Loucy (cell line): ENCODE measurements at regions not wholly inside any gene's neighbourhood (a gene's known extent, or its start where the extent isn't known, plus 50 kb on each side); places are given as distances from the start of the nearest gene placed in this dataset.
"Not testable (repeated sequence)": the region's sequence is repeated elsewhere in the genome, so short reads cannot be mapped to it uniquely, and the experiment has no call there.

ENCODE experiments used
- H2AFZ ChIP-seq: fragments of 200-600 bp; sonication (generic); 2 replicates; pipeline ENCODE4 v1.6.0; 2016; ENCODE audit warnings: antibody characterized with exemption, mild to moderate bottlenecking, low read length, moderate library complexity
- H3F3A ChIP-seq: fragments of 200-600 bp; 2 replicates; pipeline ENCODE4 v1.6.0; 2016; ENCODE audit warnings: antibody characterized with exemption, low read depth, mild to moderate bottlenecking
- H3K27me3 ChIP-seq: fragments of 200-600 bp; sonication (generic); 2 replicates; pipeline ENCODE4 v1.6.1; 2014; ENCODE audit warnings: low read length, mild to moderate bottlenecking; ENCODE audit not compliant: insufficient read depth, poor library complexity, severe bottlenecking
- H3K36me3 ChIP-seq: fragments of 200-600 bp; sonication (generic); 2 replicates; pipeline ENCODE4 v1.6.1; 2016; ENCODE audit warnings: low read length; ENCODE audit not compliant: insufficient read depth
- H3K4me1 ChIP-seq: fragments of 200-600 bp; sonication (generic); 2 replicates; pipeline ENCODE4 v1.5.1; 2014; ENCODE audit warnings: low read length, mild to moderate bottlenecking; ENCODE audit not compliant: insufficient read depth, poor library complexity, severe bottlenecking
- H3K4me2 ChIP-seq: fragments of 200-600 bp; sonication (generic); 2 replicates; pipeline ENCODE4 v1.6.0; 2014; ENCODE audit warnings: antibody characterized with exemption, low read length, low read depth, mild to moderate bottlenecking; ENCODE audit not compliant: poor library complexity, severe bottlenecking
- H3K4me3 ChIP-seq: fragments of 200-600 bp; sonication (generic); 2 replicates; pipeline ENCODE4 v1.5.1; 2014; ENCODE audit warnings: low read length, mild to moderate bottlenecking, mixed read lengths; ENCODE audit not compliant: poor library complexity, severe bottlenecking
- H3K79me2 ChIP-seq: fragments of 200-600 bp; sonication (generic); 2 replicates; pipeline ENCODE4 v1.6.1; 2014; ENCODE audit warnings: low read length; ENCODE audit not compliant: insufficient read depth
- H3K9ac ChIP-seq: fragments of 200-600 bp; sonication (generic); 2 replicates; pipeline ENCODE4 v1.6.0; 2014; ENCODE audit warnings: mild to moderate bottlenecking, low read depth, low read length, moderate library complexity; ENCODE audit not compliant: poor library complexity, severe bottlenecking
- H3K9me2 ChIP-seq: fragments of 200-600 bp; sonication (generic); replicated peaks from 2 replicates; pipeline ENCODE4 v1.6.1; 2016; ENCODE audit warnings: low read depth, low read length, mixed read lengths
- H3K9me3 ChIP-seq: fragments of 200-600 bp; sonication (generic); 2 replicates; pipeline ENCODE4 v1.6.1; 2014; ENCODE audit warnings: mild to moderate bottlenecking, antibody characterized with exemption, low read length, low read depth; ENCODE audit not compliant: insufficient read depth
- H4K20me1 ChIP-seq: fragments of 200-600 bp; sonication (generic); 2 replicates; pipeline ENCODE4 v1.6.0; 2014; ENCODE audit warnings: antibody characterized with exemption, low read length, mild to moderate bottlenecking; ENCODE audit not compliant: insufficient read depth, poor library complexity, severe bottlenecking
- EZH2phosphoT487 ChIP-seq: fragments of 200-600 bp; IDR thresholded peaks from 2 replicates; pipeline ENCODE4 v1.6.1; 2018; ENCODE audit warnings: antibody characterized with exemption, mild to moderate bottlenecking, moderate library complexity, borderline replicate concordance
- TF ChIP-seq, protein P1 (sequence below): fragments of 200-600 bp; sonication (generic); conservative IDR thresholded peaks from 2 replicates; pipeline ENCODE4 v1.5.1; 2014; ENCODE audit warnings: mild to moderate bottlenecking, antibody characterized with exemption, low read length

DNA sequence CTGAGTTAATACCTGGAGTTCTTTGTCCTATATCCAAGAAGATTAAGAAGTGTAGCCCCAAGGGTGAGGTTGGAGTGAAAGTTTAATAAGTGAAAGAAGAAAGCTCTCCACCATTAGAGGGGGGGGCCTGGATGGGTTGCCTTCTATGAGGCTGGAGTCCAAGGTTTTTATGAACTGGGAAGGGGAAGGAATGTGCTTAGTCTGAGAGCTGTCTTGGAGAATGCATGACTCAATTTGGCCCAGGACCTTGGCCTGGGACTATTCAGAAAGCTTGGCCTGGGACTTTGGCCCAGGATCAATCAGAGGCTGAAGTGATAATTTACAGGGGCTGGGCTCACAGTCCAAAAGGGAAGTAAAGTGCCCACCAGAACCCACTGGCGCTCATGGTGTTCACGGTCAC, 1049.0 kb upstream of the GRIA3 start:
- H3K36me3 ChIP-seq, result no peaks in the 10 kb centered on the region
- H2AFZ ChIP-seq, result no peak overlapping the region
- no peak overlapping the region for H3K9ac ChIP-seq
- H3K4me2 ChIP-seq, result no peak overlapping the region
- H3K4me1 ChIP-seq, result no peaks in the 10 kb centered on the region
- H3F3A ChIP-seq, result no peaks in the 10 kb centered on the region
- H3K9me3 ChIP-seq, result no peaks in the 10 kb centered on the region
- no peak overlapping the region for H3K4me3 ChIP-seq
- no peaks in the 10 kb centered on the region for H4K20me1 ChIP-seq
- H3K9me2 ChIP-seq, result no peaks in the 10 kb centered on the region
- no peaks in the 10 kb centered on the region for H3K27me3 ChIP-seq
- TF ChIP-seq, protein P1, sequence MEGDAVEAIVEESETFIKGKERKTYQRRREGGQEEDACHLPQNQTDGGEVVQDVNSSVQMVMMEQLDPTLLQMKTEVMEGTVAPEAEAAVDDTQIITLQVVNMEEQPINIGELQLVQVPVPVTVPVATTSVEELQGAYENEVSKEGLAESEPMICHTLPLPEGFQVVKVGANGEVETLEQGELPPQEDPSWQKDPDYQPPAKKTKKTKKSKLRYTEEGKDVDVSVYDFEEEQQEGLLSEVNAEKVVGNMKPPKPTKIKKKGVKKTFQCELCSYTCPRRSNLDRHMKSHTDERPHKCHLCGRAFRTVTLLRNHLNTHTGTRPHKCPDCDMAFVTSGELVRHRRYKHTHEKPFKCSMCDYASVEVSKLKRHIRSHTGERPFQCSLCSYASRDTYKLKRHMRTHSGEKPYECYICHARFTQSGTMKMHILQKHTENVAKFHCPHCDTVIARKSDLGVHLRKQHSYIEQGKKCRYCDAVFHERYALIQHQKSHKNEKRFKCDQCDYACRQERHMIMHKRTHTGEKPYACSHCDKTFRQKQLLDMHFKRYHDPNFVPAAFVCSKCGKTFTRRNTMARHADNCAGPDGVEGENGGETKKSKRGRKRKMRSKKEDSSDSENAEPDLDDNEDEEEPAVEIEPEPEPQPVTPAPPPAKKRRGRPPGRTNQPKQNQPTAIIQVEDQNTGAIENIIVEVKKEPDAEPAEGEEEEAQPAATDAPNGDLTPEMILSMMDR, result no peak
- no peak for TF ChIP-seq EZH2phosphoT487
- H3K79me2 ChIP-seq, result no peaks in the 10 kb centered on the region

DNA sequence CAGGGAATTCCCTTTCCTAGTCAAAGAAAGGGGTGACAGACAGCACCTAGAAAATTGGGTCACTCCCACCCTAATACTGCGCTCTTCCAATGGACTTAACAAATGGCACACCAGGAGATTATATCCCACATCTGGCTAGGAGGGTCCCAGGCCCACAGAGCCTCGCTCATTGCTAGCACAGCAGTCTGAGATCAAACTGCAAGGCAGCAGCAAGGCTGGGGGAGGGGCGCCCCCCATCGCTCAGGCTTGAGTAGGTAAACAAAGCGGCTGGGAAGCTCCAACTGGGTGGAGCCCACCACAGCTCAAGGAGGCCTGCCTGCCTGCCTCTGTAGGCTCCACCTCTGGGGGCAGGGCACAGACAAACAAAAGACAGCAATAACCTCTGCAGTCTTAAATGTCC, 1043.9 kb upstream of the GRIA3 start:
- not testable (repeated sequence) for H3K36me3 ChIP-seq, H3K4me3 ChIP-seq, H3K27me3 ChIP-seq, H2AFZ ChIP-seq, H3K4me2 ChIP-seq, H3K4me1 ChIP-seq, H3K79me2 ChIP-seq, H3K9me3 ChIP-seq, H3K9ac ChIP-seq, H3F3A ChIP-seq, H4K20me1 ChIP-seq, H3K9me2 ChIP-seq

DNA sequence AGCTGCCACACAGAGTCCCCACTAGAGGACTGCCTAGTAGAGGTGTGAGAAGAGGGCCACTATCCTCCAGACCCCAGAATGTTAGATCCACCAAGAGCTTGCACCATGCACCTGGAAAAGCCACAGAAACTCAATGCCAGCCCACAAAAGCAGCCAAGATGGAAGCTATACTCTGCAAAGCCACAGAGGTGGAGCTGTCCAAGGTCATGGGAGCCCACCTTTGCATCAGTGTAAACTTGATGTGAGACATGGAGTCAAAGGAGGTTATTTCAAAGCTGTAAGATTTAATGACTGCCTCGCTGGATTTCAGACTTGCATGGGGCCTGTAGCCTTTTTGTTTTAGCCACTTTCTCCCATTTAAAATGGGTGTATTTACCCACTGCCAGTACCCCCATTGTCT, 1030.1 kb upstream of the GRIA3 start:
- H3K9me3 ChIP-seq, result no peaks in the 10 kb centered on the region
- H3K9me2 ChIP-seq, result no peaks in the 10 kb centered on the region
- no peak for TF ChIP-seq EZH2phosphoT487
- TF ChIP-seq, protein P1, result no peak
- no peaks in the 10 kb centered on the region for H3F3A ChIP-seq
- no peaks in the 10 kb centered on the region for H3K4me1 ChIP-seq
- H3K36me3 ChIP-seq, result no peaks in the 10 kb centered on the region
- H3K9ac ChIP-seq, result no peak overlapping the region
- no peaks in the 10 kb centered on the region for H4K20me1 ChIP-seq
- H3K27me3 ChIP-seq, result no peaks in the 10 kb centered on the region
- no peaks in the 10 kb centered on the region for H3K79me2 ChIP-seq
- no peak overlapping the region for H2AFZ ChIP-seq
- H3K4me3 ChIP-seq, result no peak overlapping the region
- H3K4me2 ChIP-seq, result no peak overlapping the region

DNA sequence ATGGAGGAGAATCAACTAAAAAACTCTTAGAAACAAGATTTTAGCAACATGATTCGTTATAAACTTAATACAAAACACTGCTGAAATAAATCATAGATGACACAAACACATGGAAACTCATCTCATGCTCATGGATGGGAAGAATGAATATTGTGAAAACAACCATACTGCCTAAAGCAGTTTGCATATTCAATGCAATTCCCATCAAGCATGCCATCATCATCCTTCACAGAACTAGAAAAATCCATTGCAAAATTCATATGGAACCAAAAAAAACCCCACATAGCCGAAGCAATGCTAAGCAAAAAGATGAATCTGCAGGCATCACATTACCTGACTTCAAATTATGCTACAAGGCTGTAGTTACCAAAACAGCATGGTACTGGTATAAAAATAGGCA, 1015.8 kb upstream of the GRIA3 start:
- Histone ChIP-seq H3K4me1 (no peaks in the 10 kb centered on the region), H3K27me3 (no peaks in the 10 kb centered on the region), H3K79me2 (no peaks in the 10 kb centered on the region), H3K9me2 (no peaks in the 10 kb centered on the region), H3K9me3 (no peaks in the 10 kb centered on the region), H3F3A (no peaks in the 10 kb centered on the region), H2AFZ (no peak overlapping the region), H3K36me3 (no peaks in the 10 kb centered on the region), H3K4me3 (no peak overlapping the region), H3K4me2 (no peak overlapping the region), H4K20me1 (no peaks in the 10 kb centered on the region), H3K9ac (no peak overlapping the region)
- no peak for TF ChIP-seq EZH2phosphoT487
- TF ChIP-seq, protein P1, result no peak
